Activated T-helper 2 cell treated with anti-CD3 and anti-CD28 coated beads, Interferon-gamma antibody, Interleukin-2, Interleukin-4, amounts not matched to agents 10 μg/mL and 5 μg/mL and 100 μg/mL, durations not matched to agents 14 hours and 24 hours and 36 hours (primary cell): ENCODE measurements at regions not wholly inside any gene's neighbourhood (a gene's known extent, or its start where the extent isn't known, plus 50 kb on each side); places are given as distances from the start of the nearest gene placed in this dataset.

ENCODE experiments used
- DNase-seq: peaks from one replicate; pipeline ENCODE4 v3.0.0; 2021; ENCODE audit warnings: low spot score
- H3K27ac Mint-ChIP-seq: one replicate; pipeline ENCODE4 v1.8.0; 2021; ENCODE audit warnings: mixed read lengths
- H3K27me3 Mint-ChIP-seq: one replicate; pipeline ENCODE4 v1.8.0; 2021; ENCODE audit warnings: low read depth, mixed read lengths
- H3K36me3 Mint-ChIP-seq: one replicate; pipeline ENCODE4 v1.8.0; 2021; ENCODE audit warnings: low read depth, mixed read lengths
- H3K4me1 Mint-ChIP-seq: one replicate; pipeline ENCODE4 v1.8.0; 2021; ENCODE audit warnings: low read depth, mixed read lengths
- H3K4me3 Mint-ChIP-seq: one replicate; pipeline ENCODE4 v1.8.0; 2021; ENCODE audit warnings: low read depth, mild to moderate bottlenecking, moderate library complexity, mixed read lengths
- H3K9me3 Mint-ChIP-seq: one replicate; pipeline ENCODE4 v1.8.0; 2021; ENCODE audit warnings: mixed read lengths
- intact Hi-C: fragments of 100-400 bp; cut with micrococcal nuclease; formaldehyde crosslinking; loops from one replicate; pipeline ENCODE4 v1.15.1; 2023

GRCh38 chr11:106581399-106581798, 436.9 kb downstream of the GUCY1A2 start:
- H3K36me3 Mint-ChIP-seq = no peaks in the 10 kb centered on the region
- no peak overlapping the region for H3K4me3 Mint-ChIP-seq
- no peaks in the 10 kb centered on the region for H3K27me3 Mint-ChIP-seq
- peaks cover 34% of the 10 kb centered on the region for H3K9me3 Mint-ChIP-seq
- H3K27ac Mint-ChIP-seq = no peak overlapping the region
- no peaks in the 10 kb centered on the region for H3K4me1 Mint-ChIP-seq
- DNase-seq = no peak
- intact Hi-C loops = no loop called here

GRCh38 chr11:106585061-106585460, 433.2 kb downstream of the GUCY1A2 start:
- H3K4me3 Mint-ChIP-seq = no peak overlapping the region
- H3K4me1 Mint-ChIP-seq = no peaks in the 10 kb centered on the region
- H3K9me3 Mint-ChIP-seq = peaks cover 11% of the 10 kb centered on the region
- no peak overlapping the region for H3K27ac Mint-ChIP-seq
- no peaks in the 10 kb centered on the region for H3K36me3 Mint-ChIP-seq
- no peak for DNase-seq
- H3K27me3 Mint-ChIP-seq = no peaks in the 10 kb centered on the region
- intact Hi-C loops = no loop called here

GRCh38 chr11:106594751-106595351, 423.4 kb downstream of the GUCY1A2 start:
- Mint-ChIP-seq H3K27me3 (no peaks in the 10 kb centered on the region), H3K4me1 (no peaks in the 10 kb centered on the region), H3K36me3 (no peaks in the 10 kb centered on the region), H3K4me3 (no peak overlapping the region), H3K27ac (no peak overlapping the region), H3K9me3 (peaks cover 43% of the 10 kb centered on the region)
- intact Hi-C loops = no loop called here
- no peak for DNase-seq

- no peak for DNase-seq
- Mint-ChIP-seq H3K27ac (no peak overlapping the region), H3K4me3 (no peak overlapping the region), H3K4me1 (no peaks in the 10 kb centered on the region), H3K36me3 (no peaks in the 10 kb centered on the region), H3K27me3 (no peaks in the 10 kb centered on the region), H3K9me3 (peaks cover 24% of the 10 kb centered on the region)
- intact Hi-C loops = no loop called here
Measured at GRCh38 chr11:106601684-106602297, 416.5 kb downstream of the GUCY1A2 start.

- no peaks in the 10 kb centered on the region for H3K4me1 Mint-ChIP-seq
- H3K27me3 Mint-ChIP-seq = no peaks in the 10 kb centered on the region
- H3K9me3 Mint-ChIP-seq = peaks cover 10% of the 10 kb centered on the region
- DNase-seq = no peak
- no peak overlapping the region for H3K4me3 Mint-ChIP-seq
- H3K36me3 Mint-ChIP-seq = no peaks in the 10 kb centered on the region
- intact Hi-C loops = no loop called here
- no peak overlapping the region for H3K27ac Mint-ChIP-seq
Measured at GRCh38 chr11:106608677-106609076, 409.6 kb downstream of the GUCY1A2 start.

- DNase-seq = no peak
- Mint-ChIP-seq H3K36me3 (no peaks in the 10 kb centered on the region), H3K27me3 (no peaks in the 10 kb centered on the region), H3K4me1 (no peaks in the 10 kb centered on the region), H3K4me3 (no peak overlapping the region), H3K27ac (no peak overlapping the region), H3K9me3 (peaks cover 4% of the 10 kb centered on the region)
- intact Hi-C loops = no loop called here
Measured at GRCh38 chr11:106614262-106614661, 404.0 kb downstream of the GUCY1A2 start.

- H3K27ac Mint-ChIP-seq = no peak overlapping the region
- no peaks in the 10 kb centered on the region for H3K27me3 Mint-ChIP-seq
- no peak overlapping the region for H3K4me3 Mint-ChIP-seq
- H3K9me3 Mint-ChIP-seq = peaks cover 12% of the 10 kb centered on the region
- no peaks in the 10 kb centered on the region for H3K4me1 Mint-ChIP-seq
- intact Hi-C loops = no loop called here
- DNase-seq = no peak
- no peaks in the 10 kb centered on the region for H3K36me3 Mint-ChIP-seq
Measured at GRCh38 chr11:106619320-106619990, 398.8 kb downstream of the GUCY1A2 start.

- Mint-ChIP-seq H3K27ac (no peak overlapping the region), H3K27me3 (no peaks in the 10 kb centered on the region), H3K9me3 (peaks cover 19% of the 10 kb centered on the region), H3K4me3 (no peak overlapping the region), H3K4me1 (no peaks in the 10 kb centered on the region), H3K36me3 (no peaks in the 10 kb centered on the region)
- intact Hi-C loops = no loop called here
- DNase-seq = no peak
Measured at GRCh38 chr11:106621484-106621883, 396.8 kb downstream of the GUCY1A2 start.
